ENCODE measurements at regions not wholly inside any gene's neighbourhood (a gene's known extent, or its start where the extent isn't known, plus 50 kb on each side); places are given as distances from the start of the nearest gene placed in this dataset.

DNA sequence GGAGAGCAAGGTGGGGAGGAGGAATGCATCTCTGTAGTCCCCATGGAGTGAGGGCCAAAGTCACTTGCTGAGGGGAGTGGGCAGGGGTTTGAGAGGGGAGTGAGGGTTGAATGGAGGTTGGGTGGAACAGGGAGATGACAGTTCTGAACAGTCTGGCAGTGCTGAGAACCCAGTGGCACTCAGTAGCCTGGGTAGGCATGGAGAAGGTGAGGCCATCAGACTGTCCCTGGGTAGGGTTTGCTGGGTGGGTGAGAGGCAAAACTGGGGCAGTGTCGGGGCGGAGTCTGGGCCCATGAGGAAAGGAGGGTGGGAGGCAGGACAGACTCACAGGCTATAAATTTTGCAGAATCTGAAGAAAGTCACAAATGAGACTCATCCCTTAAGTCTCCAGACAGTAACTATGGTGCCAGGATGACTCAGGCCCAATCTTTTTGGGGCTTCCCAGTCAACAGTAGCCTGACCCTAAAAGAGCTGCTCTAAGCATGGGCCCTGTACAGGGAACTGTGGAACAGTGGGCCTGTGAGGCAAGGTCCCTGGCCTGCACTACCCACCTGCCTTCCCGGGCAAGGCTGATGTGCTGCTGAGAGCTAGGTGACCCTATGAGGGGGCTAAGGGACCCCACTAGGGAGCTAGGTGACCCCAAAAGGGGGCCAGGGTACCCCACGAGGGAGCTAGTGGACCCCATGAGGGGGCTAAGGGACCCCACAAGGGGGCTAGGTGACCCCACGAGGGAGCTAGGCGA lies 51.0 kb upstream of the DMRTB1 start:
- H3K27ac ChIP-seq (replicated peaks), result no peak overlapping the region
- H3K27me3 ChIP-seq (ENCODE audit: insufficient read depth, poor library complexity, severe bottlenecking), result peaks cover 3% of the 10 kb centered on the region
- no peak overlapping the region for H3K4me3 ChIP-seq (replicated peaks; ENCODE audit: insufficient read depth, low read length)
- TF ChIP-seq, protein P1, sequence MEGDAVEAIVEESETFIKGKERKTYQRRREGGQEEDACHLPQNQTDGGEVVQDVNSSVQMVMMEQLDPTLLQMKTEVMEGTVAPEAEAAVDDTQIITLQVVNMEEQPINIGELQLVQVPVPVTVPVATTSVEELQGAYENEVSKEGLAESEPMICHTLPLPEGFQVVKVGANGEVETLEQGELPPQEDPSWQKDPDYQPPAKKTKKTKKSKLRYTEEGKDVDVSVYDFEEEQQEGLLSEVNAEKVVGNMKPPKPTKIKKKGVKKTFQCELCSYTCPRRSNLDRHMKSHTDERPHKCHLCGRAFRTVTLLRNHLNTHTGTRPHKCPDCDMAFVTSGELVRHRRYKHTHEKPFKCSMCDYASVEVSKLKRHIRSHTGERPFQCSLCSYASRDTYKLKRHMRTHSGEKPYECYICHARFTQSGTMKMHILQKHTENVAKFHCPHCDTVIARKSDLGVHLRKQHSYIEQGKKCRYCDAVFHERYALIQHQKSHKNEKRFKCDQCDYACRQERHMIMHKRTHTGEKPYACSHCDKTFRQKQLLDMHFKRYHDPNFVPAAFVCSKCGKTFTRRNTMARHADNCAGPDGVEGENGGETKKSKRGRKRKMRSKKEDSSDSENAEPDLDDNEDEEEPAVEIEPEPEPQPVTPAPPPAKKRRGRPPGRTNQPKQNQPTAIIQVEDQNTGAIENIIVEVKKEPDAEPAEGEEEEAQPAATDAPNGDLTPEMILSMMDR (IDR thresholded peaks at IDR 0.05; ENCODE audit: insufficient read depth, low read length), result no peak
- TF ChIP-seq, protein P2, sequence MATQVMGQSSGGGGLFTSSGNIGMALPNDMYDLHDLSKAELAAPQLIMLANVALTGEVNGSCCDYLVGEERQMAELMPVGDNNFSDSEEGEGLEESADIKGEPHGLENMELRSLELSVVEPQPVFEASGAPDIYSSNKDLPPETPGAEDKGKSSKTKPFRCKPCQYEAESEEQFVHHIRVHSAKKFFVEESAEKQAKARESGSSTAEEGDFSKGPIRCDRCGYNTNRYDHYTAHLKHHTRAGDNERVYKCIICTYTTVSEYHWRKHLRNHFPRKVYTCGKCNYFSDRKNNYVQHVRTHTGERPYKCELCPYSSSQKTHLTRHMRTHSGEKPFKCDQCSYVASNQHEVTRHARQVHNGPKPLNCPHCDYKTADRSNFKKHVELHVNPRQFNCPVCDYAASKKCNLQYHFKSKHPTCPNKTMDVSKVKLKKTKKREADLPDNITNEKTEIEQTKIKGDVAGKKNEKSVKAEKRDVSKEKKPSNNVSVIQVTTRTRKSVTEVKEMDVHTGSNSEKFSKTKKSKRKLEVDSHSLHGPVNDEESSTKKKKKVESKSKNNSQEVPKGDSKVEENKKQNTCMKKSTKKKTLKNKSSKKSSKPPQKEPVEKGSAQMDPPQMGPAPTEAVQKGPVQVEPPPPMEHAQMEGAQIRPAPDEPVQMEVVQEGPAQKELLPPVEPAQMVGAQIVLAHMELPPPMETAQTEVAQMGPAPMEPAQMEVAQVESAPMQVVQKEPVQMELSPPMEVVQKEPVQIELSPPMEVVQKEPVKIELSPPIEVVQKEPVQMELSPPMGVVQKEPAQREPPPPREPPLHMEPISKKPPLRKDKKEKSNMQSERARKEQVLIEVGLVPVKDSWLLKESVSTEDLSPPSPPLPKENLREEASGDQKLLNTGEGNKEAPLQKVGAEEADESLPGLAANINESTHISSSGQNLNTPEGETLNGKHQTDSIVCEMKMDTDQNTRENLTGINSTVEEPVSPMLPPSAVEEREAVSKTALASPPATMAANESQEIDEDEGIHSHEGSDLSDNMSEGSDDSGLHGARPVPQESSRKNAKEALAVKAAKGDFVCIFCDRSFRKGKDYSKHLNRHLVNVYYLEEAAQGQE (IDR thresholded peaks at IDR 0.05; ENCODE audit: insufficient replicate concordance, low read depth), result no peak
- TF ChIP-seq GABPA (IDR thresholded peaks at IDR 0.05; ENCODE audit: low read depth) (no peak), POLR2AphosphoS5 (IDR thresholded peaks at IDR 0.05; ENCODE audit: low read depth) (no peak), SPI1 (IDR thresholded peaks at IDR 0.05; ENCODE audit: borderline replicate concordance, low read depth) (no peak)
- no peak for DNase-seq (ENCODE audit: low read depth in 1 of 2, low spot score in 1 of 2)

DNA sequence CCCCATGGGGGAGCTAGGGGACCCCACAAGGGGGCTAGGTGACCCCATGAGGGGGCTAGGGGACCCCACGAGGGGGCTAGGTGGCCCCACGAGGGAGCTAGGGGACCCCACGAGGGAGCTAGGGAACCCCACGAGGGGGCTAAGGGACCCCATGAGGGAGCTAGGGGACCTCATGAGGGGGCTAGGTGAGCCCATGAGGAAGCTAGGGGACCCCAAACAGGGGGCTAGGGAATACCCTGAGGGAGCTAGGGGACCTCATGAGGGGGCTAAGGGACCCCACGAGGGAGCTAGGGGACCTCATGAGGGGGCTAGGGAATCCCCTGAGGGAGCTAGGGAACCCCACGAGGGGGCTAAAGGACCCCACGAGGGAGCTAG lies 50.5 kb upstream of the DMRTB1 start:
- H3K27ac ChIP-seq (replicated peaks), result no peak overlapping the region
- DNase-seq (ENCODE audit: low read depth in 1 of 2, low spot score in 1 of 2), result no peak
- no peak for TF ChIP-seq POLR2AphosphoS5 (IDR thresholded peaks at IDR 0.05; ENCODE audit: low read depth)
- TF ChIP-seq GABPA (IDR thresholded peaks at IDR 0.05; ENCODE audit: low read depth), result no peak
- TF ChIP-seq, protein P2 (IDR thresholded peaks at IDR 0.05; ENCODE audit: insufficient replicate concordance, low read depth), result no peak
- TF ChIP-seq SPI1 (IDR thresholded peaks at IDR 0.05; ENCODE audit: borderline replicate concordance, low read depth), result no peak
- TF ChIP-seq, protein P1 (IDR thresholded peaks at IDR 0.05; ENCODE audit: insufficient read depth, low read length), result no peak
- peaks cover 3% of the 10 kb centered on the region for H3K27me3 ChIP-seq (ENCODE audit: insufficient read depth, poor library complexity, severe bottlenecking)
- no peak overlapping the region for H3K4me3 ChIP-seq (replicated peaks; ENCODE audit: insufficient read depth, low read length)

DNA sequence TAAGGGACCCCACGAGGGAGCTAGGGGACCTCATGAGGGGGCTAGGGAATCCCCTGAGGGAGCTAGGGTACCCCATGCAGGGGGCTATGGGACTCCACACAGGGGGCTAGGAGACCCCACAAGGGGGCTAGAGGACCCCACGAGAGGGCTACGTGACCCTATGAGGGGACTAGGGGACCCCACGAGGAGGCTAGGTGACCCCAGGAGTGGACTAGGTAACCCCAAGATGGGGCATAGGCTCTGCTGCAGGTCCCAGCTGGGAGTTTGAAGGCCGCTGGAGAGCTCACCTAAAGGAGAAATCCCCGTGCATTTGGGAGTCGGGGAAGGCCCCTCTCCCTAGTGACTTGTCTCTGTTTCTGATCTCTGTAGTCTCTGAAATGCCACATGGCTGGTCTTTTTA lies 50.0 kb upstream of the DMRTB1 start:
- TF ChIP-seq, protein P1 (IDR thresholded peaks at IDR 0.05; ENCODE audit: insufficient read depth, low read length), result no peak
- TF ChIP-seq SPI1 (IDR thresholded peaks at IDR 0.05; ENCODE audit: borderline replicate concordance, low read depth), result no peak
- TF ChIP-seq POLR2AphosphoS5 (IDR thresholded peaks at IDR 0.05; ENCODE audit: low read depth), result no peak
- TF ChIP-seq GABPA (IDR thresholded peaks at IDR 0.05; ENCODE audit: low read depth), result no peak
- TF ChIP-seq, protein P2 (IDR thresholded peaks at IDR 0.05; ENCODE audit: insufficient replicate concordance, low read depth), result no peak
- no peak for DNase-seq (ENCODE audit: low read depth in 1 of 2, low spot score in 1 of 2)
- Histone ChIP-seq H3K27ac (replicated peaks) (no peak overlapping the region), H3K27me3 (ENCODE audit: insufficient read depth, poor library complexity, severe bottlenecking) (peaks cover 3% of the 10 kb centered on the region), H3K4me3 (replicated peaks; ENCODE audit: insufficient read depth, low read length) (no peak overlapping the region)

Measured in HL-60 (cell line).